Muscle layer of duodenum (tissue), 2 donors: ENCODE measurements at regions not wholly inside any gene's neighbourhood (a gene's known extent, or its start where the extent isn't known, plus 50 kb on each side); places are given as distances from the start of the nearest gene placed in this dataset.

ENCODE experiments used
- H3K27ac ChIP-seq: one replicate; pipeline ENCODE4 v1.7.0; 2013; ENCODE audit warnings: mild to moderate bottlenecking, low read length
- H3K27me3 ChIP-seq: one replicate; pipeline ENCODE4 v1.7.0; 2013; ENCODE audit warnings: low read depth, mild to moderate bottlenecking, control low read depth, low read length
- H3K36me3 ChIP-seq, 2 donors: one replicate each; pipeline ENCODE4 v1.7.0; 2013; ENCODE audit warnings: low read length in 2 of 2, control low read depth in 1 of 2, mild to moderate bottlenecking in 1 of 2; ENCODE audit not compliant: insufficient read depth in 2 of 2, control insufficient read depth in 1 of 2
- H3K4me1 ChIP-seq, 2 donors: one replicate each; pipeline ENCODE4 v1.7.0; 2013; ENCODE audit warnings: low read length in 2 of 2, mild to moderate bottlenecking in 2 of 2, control low read depth in 1 of 2, moderate library complexity in 1 of 2; ENCODE audit not compliant: insufficient read depth in 2 of 2, control insufficient read depth in 1 of 2
- H3K4me3 ChIP-seq, 2 donors: one replicate each; pipeline ENCODE4 v1.7.0; 2013; ENCODE audit warnings: low read length in 2 of 2, low read depth in 1 of 2, mild to moderate bottlenecking in 1 of 2
- H3K9me3 ChIP-seq, 2 donors: one replicate each; pipeline ENCODE4 v1.7.0; 2013; ENCODE audit warnings: low read length in 2 of 2, control low read depth in 1 of 2, mild to moderate bottlenecking in 1 of 2; ENCODE audit not compliant: control insufficient read depth in 1 of 2
- donor health status: healthy.

GRCh38 chr13:72530471-72530870 lies 197.0 kb downstream of the MZT1 start:
- no peak overlapping the region for H3K27ac ChIP-seq

DNA sequence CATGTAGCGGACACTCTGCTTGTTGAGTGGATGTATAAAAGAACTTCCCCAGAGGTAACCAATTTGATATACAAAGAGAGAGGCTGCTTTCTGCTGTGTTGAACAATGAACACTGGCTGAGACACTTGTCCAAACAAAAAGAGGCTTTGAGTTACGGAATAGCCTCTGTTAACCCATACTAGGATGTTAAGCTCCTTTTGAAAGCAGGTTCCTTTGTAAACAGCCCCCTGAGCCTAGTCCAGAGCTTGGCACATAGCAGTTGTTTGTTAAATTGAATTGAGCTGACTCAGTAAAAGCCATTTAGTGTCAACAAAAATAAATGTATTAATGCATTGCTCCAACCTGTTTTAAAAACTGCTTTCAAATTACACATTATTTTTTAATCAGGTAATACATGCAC lies 200.1 kb downstream of the MZT1 start:
- no peaks in the 10 kb centered on the region for H3K9me3 ChIP-seq
- no peak overlapping the region for H3K4me3 ChIP-seq
- H3K36me3 ChIP-seq: no peaks in the 10 kb centered on the region
- H3K27ac ChIP-seq: no peak overlapping the region
- H3K4me1 ChIP-seq: no peaks in the 10 kb centered on the region
- no peaks in the 10 kb centered on the region for H3K27me3 ChIP-seq

More at GRCh38 chr13:72530471-72530870, 197.0 kb downstream of the MZT1 start:
- Histone ChIP-seq H3K9me3 (no peaks in the 10 kb centered on the region), H3K4me3 (no peak overlapping the region), H3K36me3 (no peaks in the 10 kb centered on the region), H3K27me3 (no peaks in the 10 kb centered on the region), H3K4me1 (no peaks in the 10 kb centered on the region)

- Histone ChIP-seq H3K36me3 (no peaks in the 10 kb centered on the region), H3K27me3 (no peaks in the 10 kb centered on the region), H3K27ac (no peak overlapping the region), H3K9me3 (no peaks in the 10 kb centered on the region), H3K4me3 (no peak overlapping the region), H3K4me1 (no peaks in the 10 kb centered on the region)
Measured at GRCh38 chr13:72523593-72523992, 203.8 kb downstream of the MZT1 start.

DNA sequence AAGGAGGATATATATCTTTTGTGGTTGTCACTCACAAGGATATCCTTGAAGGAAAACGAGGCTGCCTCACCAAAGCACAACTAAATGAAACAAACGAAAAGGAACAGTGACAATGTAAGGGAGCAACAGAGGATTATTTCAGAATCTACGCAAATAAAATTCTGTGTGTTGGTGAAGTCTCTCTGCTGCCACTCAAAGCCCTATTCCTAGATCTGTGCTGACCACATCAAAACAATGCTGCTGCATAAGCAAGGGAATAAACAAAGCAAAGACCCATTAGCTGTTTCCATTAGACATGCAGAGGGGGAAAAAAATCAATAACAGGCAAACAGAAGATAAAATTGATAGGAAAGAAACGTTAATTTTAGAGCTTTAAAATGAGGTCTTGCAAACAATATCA lies 204.4 kb downstream of the MZT1 start:
- Histone ChIP-seq H3K27me3 (no peaks in the 10 kb centered on the region), H3K27ac (no peak overlapping the region), H3K4me3 (no peak overlapping the region)

GRCh38 chr13:72521940-72522661 lies 205.3 kb downstream of the MZT1 start:
- no peak overlapping the region for H3K4me3 ChIP-seq
- no peaks in the 10 kb centered on the region for H3K36me3 ChIP-seq
- H3K27me3 ChIP-seq: no peaks in the 10 kb centered on the region
- no peaks in the 10 kb centered on the region for H3K9me3 ChIP-seq
- no peaks in the 10 kb centered on the region for H3K4me1 ChIP-seq
- H3K27ac ChIP-seq: no peak overlapping the region

More for the DNA sequence above, 204.4 kb downstream of the MZT1 start:
- no peaks in the 10 kb centered on the region for H3K4me1 ChIP-seq
- H3K36me3 ChIP-seq: no peaks in the 10 kb centered on the region
- H3K9me3 ChIP-seq: no peaks in the 10 kb centered on the region

DNA sequence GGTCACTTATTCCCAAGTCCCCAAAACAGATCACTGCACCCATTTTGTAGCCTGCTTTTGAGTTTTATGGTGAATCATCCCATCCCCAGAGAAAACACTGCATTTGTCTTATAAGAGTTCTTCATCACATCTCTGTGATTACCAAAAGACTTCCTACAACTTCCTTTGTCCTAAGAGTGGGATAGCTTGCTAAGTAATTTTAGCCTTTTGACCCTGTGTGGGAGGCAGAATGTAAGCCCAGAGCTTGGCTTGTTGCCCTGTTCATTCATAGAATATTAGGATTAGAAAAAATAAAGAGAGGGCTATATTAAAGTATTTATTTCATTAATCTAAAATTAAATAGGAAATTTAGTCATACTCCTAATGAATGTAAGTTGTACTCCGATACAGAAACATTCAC lies 213.3 kb downstream of the MZT1 start:
- Histone ChIP-seq H3K9me3 (no peaks in the 10 kb centered on the region), H3K4me3 (no peak overlapping the region), H3K36me3 (no peaks in the 10 kb centered on the region), H3K27me3 (no peaks in the 10 kb centered on the region), H3K4me1 (no peaks in the 10 kb centered on the region), H3K27ac (no peak overlapping the region)

DNA sequence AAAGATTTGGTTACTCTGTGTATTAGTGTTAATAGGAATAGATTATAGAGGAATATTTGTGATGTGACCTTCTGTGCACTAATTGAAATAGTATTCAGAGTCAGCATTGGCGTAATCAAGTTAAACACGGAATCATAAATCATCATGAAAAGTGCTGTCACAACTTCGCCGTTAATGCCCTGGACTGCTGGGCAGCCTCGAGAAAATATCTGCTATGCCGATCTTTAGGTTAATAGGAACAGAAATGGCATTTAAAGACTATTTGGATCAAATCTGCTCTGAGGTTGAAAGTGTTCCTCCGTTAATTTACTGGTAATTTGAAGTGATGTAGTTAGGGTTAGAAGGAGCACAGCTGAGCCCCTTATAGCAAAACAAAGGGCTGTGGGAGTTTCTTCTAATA lies 219.0 kb downstream of the MZT1 start:
- Histone ChIP-seq H3K36me3 (no peaks in the 10 kb centered on the region), H3K4me3 (no peak overlapping the region), H3K27ac (no peak overlapping the region), H3K9me3 (no peaks in the 10 kb centered on the region), H3K27me3 (no peaks in the 10 kb centered on the region), H3K4me1 (no peaks in the 10 kb centered on the region)

DNA sequence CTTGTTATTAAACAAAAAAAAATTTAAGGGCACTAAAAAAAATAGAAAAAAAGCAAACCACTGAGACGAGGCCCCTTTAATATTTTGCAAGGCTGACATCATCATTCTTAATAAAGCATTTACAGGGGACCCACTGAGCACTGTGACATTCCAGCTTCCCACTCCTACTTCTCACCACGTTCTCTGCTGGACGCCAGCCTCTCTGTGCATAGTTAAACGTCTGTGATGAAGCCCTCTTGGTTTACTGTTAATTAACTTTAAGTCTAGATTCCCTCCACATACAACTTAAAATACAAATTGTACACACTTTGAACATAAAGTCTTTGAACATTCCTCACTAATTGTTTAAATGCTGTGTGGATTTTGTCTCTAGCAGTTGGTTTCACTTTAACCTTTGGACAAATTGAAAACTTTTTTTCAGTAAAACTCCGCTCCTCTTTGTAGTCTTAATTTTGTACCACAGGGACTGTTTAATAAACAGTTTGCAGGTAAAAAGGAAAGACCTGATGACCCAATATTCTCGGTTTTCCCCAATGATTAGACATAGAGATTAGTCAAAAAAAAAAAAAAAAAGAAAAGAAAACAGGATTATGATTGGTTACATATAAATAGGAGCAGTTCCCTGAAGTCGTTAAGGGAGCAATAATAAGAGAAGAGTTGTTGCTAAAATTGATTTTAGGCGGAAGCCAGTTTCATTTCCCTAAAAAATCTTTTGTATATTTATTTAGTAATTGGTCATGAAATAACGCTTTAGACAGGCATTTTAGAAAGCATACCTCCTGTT lies 219.8 kb downstream of the MZT1 start:
- peak overlapping the region; percentile 17 to 26 for H3K4me3 ChIP-seq

DNA sequence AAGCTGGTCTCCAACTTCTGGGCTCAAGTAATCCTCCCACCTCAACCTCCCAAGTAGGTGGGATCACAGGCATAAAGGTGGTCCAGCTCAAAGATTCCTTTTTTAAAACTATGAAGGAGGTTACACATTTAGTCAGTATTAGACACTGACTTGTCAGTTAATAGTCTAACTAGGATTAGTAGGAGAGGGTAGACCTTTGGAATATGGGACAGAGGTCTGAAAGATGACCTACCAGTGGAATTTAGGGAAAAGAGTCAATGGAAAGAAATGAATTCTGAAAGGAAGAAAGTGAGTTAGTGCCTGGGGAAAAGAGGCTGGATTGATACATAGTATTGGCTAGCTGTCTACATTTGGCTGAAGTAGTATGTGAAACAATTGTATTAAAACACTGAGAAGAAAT lies 220.7 kb downstream of the MZT1 start:
- Histone ChIP-seq H3K4me1 (no peaks in the 10 kb centered on the region), H3K27ac (no peak overlapping the region), H3K9me3 (no peaks in the 10 kb centered on the region), H3K27me3 (no peaks in the 10 kb centered on the region), H3K4me3 (no peak overlapping the region), H3K36me3 (no peaks in the 10 kb centered on the region)

More for the DNA sequence above, 219.8 kb downstream of the MZT1 start:
- no peak overlapping the region for H3K27ac ChIP-seq
- no peaks in the 10 kb centered on the region for H3K36me3 ChIP-seq
- H3K9me3 ChIP-seq: no peaks in the 10 kb centered on the region
- no peaks in the 10 kb centered on the region for H3K4me1 ChIP-seq
- H3K27me3 ChIP-seq: no peaks in the 10 kb centered on the region

DNA sequence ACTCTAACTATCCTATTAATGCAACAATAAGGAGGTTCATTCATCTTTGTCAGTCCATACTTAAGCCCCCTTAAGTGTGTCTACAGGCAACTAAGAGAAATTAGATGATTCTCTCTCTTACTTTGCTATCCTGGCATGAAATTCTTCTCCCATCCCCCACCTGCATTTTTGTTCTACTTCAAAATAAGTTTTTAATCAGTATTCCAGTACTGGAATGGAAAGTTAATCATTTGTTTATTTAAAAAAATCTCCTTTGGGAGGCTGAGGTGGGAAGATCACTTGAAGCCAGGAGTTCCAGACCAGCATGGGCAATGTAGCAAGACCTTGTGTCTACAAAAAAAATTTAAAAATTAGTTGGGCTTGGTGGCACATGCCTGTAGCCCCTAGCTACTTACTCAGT lies 222.1 kb downstream of the MZT1 start:
- H3K4me3 ChIP-seq: no peak overlapping the region
- H3K9me3 ChIP-seq: no peaks in the 10 kb centered on the region
- H3K4me1 ChIP-seq: no peaks in the 10 kb centered on the region
- H3K27ac ChIP-seq: no peak overlapping the region
- H3K27me3 ChIP-seq: no peaks in the 10 kb centered on the region
- H3K36me3 ChIP-seq: no peaks in the 10 kb centered on the region

DNA sequence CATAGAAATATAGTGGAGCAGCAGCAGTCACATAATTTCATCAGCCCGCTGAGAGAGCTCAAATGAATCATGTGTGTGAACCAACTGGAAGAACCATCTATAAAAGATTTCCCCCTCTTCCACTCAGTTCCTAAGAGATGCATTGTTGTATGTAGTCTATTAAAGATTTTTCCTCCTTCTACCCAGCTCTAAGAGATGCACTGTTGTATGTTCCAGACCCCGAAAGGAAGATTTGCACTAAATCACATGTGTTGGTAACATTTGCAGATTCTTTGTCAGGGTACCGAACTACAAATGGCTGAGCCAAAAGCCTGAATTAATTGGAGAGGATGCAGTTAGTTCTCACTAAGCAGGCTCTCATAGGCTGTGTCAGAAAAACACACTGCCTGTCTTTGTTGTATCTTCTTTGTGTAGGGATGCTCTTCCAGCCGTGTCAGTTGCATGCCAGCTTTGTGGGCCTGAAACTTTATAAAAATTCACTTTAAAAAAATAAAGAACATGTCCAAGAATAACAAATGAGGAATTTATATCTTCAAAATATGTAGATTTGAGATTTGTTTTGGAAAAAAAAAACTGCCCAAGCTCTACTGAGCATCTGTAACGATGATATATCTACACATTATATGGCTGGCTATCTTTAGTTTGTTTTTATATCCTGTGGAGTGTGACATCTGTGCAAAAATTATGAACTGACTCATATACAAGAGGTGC lies 223.1 kb downstream of the MZT1 start:
- Histone ChIP-seq H3K27ac (no peak overlapping the region), H3K9me3 (no peaks in the 10 kb centered on the region), H3K4me1 (no peaks in the 10 kb centered on the region), H3K27me3 (no peaks in the 10 kb centered on the region), H3K4me3 (no peak overlapping the region), H3K36me3 (no peaks in the 10 kb centered on the region)
